ENCODE measurements at regions not wholly inside any gene's neighbourhood (a gene's known extent, or its start where the extent isn't known, plus 50 kb on each side); places are given as distances from the start of the nearest gene placed in this dataset.

DNA sequence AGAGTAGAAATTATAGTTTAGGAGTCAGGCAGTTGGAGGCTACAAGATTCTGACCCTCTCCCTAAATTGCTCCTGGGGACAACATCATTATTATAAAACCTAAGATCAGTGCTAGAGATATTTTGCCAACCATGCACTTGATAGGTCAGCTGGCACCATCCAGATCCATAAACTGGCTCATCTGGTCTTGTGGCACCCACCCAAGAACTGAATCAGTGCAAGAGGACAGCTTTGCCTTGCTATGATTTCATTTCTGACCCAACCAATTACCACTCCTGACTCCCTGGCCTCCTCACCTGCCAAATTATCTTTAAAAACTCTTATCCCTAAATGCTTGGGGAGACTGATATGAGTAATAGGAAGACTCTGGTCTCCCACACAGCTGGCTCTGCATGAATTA is 461.1 kb upstream of the TGFBR2 start:
- peak overlapping the region; percentile 52 for H3K27ac Mint-ChIP-seq (ENCODE audit: unreplicated experiment)
- peaks cover 3% of the 10 kb centered on the region for H3K36me3 Mint-ChIP-seq (ENCODE audit: low read depth)
- H3K4me1 Mint-ChIP-seq: peaks cover 12% of the 10 kb centered on the region
- peaks cover 10% of the 10 kb centered on the region for H3K9me3 Mint-ChIP-seq
- TF ChIP-seq, protein P1, sequence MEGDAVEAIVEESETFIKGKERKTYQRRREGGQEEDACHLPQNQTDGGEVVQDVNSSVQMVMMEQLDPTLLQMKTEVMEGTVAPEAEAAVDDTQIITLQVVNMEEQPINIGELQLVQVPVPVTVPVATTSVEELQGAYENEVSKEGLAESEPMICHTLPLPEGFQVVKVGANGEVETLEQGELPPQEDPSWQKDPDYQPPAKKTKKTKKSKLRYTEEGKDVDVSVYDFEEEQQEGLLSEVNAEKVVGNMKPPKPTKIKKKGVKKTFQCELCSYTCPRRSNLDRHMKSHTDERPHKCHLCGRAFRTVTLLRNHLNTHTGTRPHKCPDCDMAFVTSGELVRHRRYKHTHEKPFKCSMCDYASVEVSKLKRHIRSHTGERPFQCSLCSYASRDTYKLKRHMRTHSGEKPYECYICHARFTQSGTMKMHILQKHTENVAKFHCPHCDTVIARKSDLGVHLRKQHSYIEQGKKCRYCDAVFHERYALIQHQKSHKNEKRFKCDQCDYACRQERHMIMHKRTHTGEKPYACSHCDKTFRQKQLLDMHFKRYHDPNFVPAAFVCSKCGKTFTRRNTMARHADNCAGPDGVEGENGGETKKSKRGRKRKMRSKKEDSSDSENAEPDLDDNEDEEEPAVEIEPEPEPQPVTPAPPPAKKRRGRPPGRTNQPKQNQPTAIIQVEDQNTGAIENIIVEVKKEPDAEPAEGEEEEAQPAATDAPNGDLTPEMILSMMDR (conservative IDR thresholded peaks at IDR 0.05): no peak
- no peak overlapping the region for H3K4me3 Mint-ChIP-seq
- H3K27me3 Mint-ChIP-seq (ENCODE audit: low read depth): no peaks in the 10 kb centered on the region
- DNase-seq (ENCODE audit: low read depth, low spot score): no peak

- Mint-ChIP-seq H3K4me3 (no peak overlapping the region), H3K4me1 (peaks cover 8% of the 10 kb centered on the region), H3K36me3 (ENCODE audit: low read depth) (peaks cover 3% of the 10 kb centered on the region), H3K27me3 (ENCODE audit: low read depth) (no peaks in the 10 kb centered on the region), H3K9me3 (peaks cover 10% of the 10 kb centered on the region), H3K27ac (ENCODE audit: unreplicated experiment) (no peak overlapping the region)
- no peak for DNase-seq (ENCODE audit: low read depth, low spot score)
- TF ChIP-seq, protein P1 (conservative IDR thresholded peaks at IDR 0.05): no peak
These were observed 459.4 kb upstream of the TGFBR2 start for GRCh38 chr3:30146978-30147377.

DNA sequence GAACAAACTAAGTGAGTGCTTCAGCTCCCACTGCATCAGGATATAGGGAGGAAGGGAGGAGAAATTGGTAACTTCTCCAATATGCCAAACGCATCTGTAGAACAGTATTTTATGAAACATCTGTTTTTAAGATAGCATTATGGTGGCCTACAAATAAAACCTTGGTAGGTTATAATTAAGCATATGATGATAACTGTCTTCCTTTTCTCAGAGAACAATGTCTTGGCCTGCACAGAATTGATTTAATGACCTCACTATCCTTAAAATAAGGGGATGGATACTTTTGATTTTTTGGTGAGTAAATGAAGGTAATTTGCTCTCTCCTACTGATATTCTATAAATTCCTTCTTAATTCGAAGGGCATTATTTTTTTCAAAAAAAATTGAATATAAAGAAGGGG is 451.5 kb upstream of the TGFBR2 start:
- no peaks in the 10 kb centered on the region for H3K4me1 Mint-ChIP-seq
- DNase-seq (ENCODE audit: low read depth, low spot score): no peak
- peaks cover 4% of the 10 kb centered on the region for H3K36me3 Mint-ChIP-seq (ENCODE audit: low read depth)
- no peak overlapping the region for H3K27ac Mint-ChIP-seq (ENCODE audit: unreplicated experiment)
- TF ChIP-seq, protein P1 (conservative IDR thresholded peaks at IDR 0.05): no peak
- peaks cover 14% of the 10 kb centered on the region for H3K9me3 Mint-ChIP-seq
- no peak overlapping the region for H3K4me3 Mint-ChIP-seq
- no peaks in the 10 kb centered on the region for H3K27me3 Mint-ChIP-seq (ENCODE audit: low read depth)

DNA sequence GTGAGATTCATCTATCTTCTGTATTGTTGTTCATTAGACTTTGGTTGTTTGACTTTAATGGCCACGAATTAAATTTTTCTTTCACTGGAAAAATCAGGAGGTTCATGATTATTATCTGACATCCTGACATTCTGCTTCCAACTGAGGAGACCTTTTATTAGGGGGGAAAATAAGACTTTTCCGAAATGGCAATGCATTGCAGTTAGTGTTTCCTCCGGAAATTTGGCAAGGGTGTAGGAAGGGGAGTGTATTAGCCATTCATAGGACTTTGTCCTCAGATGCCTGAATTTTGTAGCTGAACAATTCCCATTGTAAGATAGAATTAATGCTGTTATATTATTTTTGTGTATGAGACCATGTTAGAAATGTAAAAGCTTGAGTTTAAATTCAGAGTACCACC is 450.6 kb upstream of the TGFBR2 start:
- no peaks in the 10 kb centered on the region for H3K4me1 Mint-ChIP-seq
- H3K27ac Mint-ChIP-seq (ENCODE audit: unreplicated experiment): no peak overlapping the region
- no peak for DNase-seq (ENCODE audit: low read depth, low spot score)
- peaks cover 4% of the 10 kb centered on the region for H3K36me3 Mint-ChIP-seq (ENCODE audit: low read depth)
- H3K4me3 Mint-ChIP-seq: no peak overlapping the region
- H3K9me3 Mint-ChIP-seq: peaks cover 14% of the 10 kb centered on the region
- H3K27me3 Mint-ChIP-seq (ENCODE audit: low read depth): no peaks in the 10 kb centered on the region
- TF ChIP-seq, protein P1 (conservative IDR thresholded peaks at IDR 0.05): no peak

- TF ChIP-seq, protein P1 (conservative IDR thresholded peaks at IDR 0.05): no peak
- Mint-ChIP-seq H3K36me3 (ENCODE audit: low read depth) (peaks cover 4% of the 10 kb centered on the region), H3K27ac (ENCODE audit: unreplicated experiment) (no peak overlapping the region), H3K4me1 (no peaks in the 10 kb centered on the region), H3K27me3 (ENCODE audit: low read depth) (no peaks in the 10 kb centered on the region), H3K9me3 (peaks cover 14% of the 10 kb centered on the region), H3K4me3 (no peak overlapping the region)
- DNase-seq (ENCODE audit: low read depth, low spot score): no peak
These were observed 449.6 kb upstream of the TGFBR2 start for GRCh38 chr3:30156586-30157498.
